ENCODE measurements at regions not wholly inside any gene's neighbourhood (a gene's known extent, or its start where the extent isn't known, plus 50 kb on each side); places are given as distances from the start of the nearest gene placed in this dataset.
"Not testable (repeated sequence)": the region's sequence is repeated elsewhere in the genome, so short reads cannot be mapped to it uniquely, and the experiment has no call there.

GRCh38 chr21:31450980-31451379 is 106.9 kb upstream of the TIAM1 start:
- DNase-seq = no peak

GRCh38 chr21:31449921-31450535 is 106.0 kb upstream of the TIAM1 start:
- no peak for DNase-seq

GRCh38 chr21:31448496-31448895 is 104.4 kb upstream of the TIAM1 start:
- no peak for DNase-seq

GRCh38 chr21:31447505-31447904 is 103.4 kb upstream of the TIAM1 start:
- peak; percentile 33 for DNase-seq

- DNase-seq = no peak
These were observed 102.3 kb upstream of the TIAM1 start for GRCh38 chr21:31446226-31446855.

GRCh38 chr21:31445137-31445536 is 101.1 kb upstream of the TIAM1 start:
- no peak for DNase-seq

GRCh38 chr21:31443736-31444521 is 99.9 kb upstream of the TIAM1 start:
- peak; percentile 55 for DNase-seq

- DNase-seq = no peak
These were observed 98.3 kb upstream of the TIAM1 start for GRCh38 chr21:31442339-31442738.

GRCh38 chr21:31429506-31429905 is 85.4 kb upstream of the TIAM1 start:
- no peak for DNase-seq

GRCh38 chr21:31426235-31426797 is 82.3 kb upstream of the TIAM1 start:
- DNase-seq = no peak

- DNase-seq = peak; percentile 24
These were observed 81.1 kb upstream of the TIAM1 start for GRCh38 chr21:31425138-31425537.

GRCh38 chr21:31424058-31424457 is 80.0 kb upstream of the TIAM1 start:
- no peak for DNase-seq

- no peak for DNase-seq
These were observed 76.9 kb upstream of the TIAM1 start for GRCh38 chr21:31420988-31421387.

- no peak for DNase-seq
These were observed 76.3 kb upstream of the TIAM1 start for GRCh38 chr21:31420354-31420753.

- no peak for DNase-seq
These were observed 74.4 kb upstream of the TIAM1 start for GRCh38 chr21:31418377-31419001.

- DNase-seq = not testable (repeated sequence)
These were observed 73.2 kb upstream of the TIAM1 start for GRCh38 chr21:31417214-31417613.

- no peak for DNase-seq
These were observed 72.4 kb upstream of the TIAM1 start for GRCh38 chr21:31416465-31416864.

- DNase-seq = no peak
These were observed 70.4 kb upstream of the TIAM1 start for GRCh38 chr21:31414263-31415000.

- DNase-seq = no peak
These were observed 69.6 kb upstream of the TIAM1 start for GRCh38 chr21:31413698-31414097.

GRCh38 chr21:31410499-31411131 is 66.6 kb upstream of the TIAM1 start:
- no peak for DNase-seq

GRCh38 chr21:31409831-31410487 is 65.9 kb upstream of the TIAM1 start:
- DNase-seq = peak; percentile 43

Data from skin of body (tissue), 1 donor.